ENCODE measurements at regions not wholly inside any gene's neighbourhood (a gene's known extent, or its start where the extent isn't known, plus 50 kb on each side); places are given as distances from the start of the nearest gene placed in this dataset.

DNA sequence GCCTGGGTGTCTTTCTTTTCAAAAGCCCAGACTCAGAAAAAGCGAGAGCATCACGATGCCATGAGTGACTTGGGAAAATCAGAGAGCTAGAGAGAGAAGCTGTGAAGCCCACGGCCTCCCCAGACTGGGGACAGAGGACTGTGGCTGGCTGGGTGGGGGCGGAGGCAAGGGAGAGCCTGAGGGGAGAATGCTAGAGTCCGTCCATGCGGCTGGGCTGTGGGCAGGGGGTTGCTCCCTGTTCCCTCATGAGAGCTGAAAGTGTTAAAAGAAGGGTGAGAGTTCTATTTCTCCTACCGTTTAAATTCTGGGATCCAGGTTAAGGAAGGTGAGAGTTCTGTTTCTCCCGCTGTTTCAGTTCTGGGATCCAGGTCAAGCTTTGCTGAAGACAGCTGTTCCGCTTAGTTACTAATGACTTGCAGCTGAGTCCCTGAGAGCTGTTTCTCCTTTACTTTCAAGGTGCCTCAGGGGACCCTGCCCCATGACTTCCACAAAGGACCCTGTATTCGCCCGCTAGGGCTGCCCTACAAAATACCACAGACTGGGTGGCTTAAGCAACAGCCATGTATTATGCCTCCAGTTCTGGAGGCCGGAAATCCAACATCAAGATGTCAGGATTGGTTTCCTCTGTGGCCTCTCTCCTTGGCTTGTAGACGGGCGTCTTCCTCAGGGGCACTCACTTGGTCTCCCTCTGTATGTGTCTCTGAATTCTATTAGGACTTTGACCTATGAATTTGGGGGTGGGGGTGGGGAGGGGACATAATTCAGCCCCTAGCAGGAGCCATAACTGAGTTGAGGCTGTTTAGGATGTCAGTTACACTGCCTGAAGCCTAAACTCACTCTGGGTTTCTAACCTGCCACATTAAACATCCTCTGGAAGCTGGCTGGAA is 127.0 kb downstream of the PXDC1 start:
- TF ChIP-seq, protein P1, sequence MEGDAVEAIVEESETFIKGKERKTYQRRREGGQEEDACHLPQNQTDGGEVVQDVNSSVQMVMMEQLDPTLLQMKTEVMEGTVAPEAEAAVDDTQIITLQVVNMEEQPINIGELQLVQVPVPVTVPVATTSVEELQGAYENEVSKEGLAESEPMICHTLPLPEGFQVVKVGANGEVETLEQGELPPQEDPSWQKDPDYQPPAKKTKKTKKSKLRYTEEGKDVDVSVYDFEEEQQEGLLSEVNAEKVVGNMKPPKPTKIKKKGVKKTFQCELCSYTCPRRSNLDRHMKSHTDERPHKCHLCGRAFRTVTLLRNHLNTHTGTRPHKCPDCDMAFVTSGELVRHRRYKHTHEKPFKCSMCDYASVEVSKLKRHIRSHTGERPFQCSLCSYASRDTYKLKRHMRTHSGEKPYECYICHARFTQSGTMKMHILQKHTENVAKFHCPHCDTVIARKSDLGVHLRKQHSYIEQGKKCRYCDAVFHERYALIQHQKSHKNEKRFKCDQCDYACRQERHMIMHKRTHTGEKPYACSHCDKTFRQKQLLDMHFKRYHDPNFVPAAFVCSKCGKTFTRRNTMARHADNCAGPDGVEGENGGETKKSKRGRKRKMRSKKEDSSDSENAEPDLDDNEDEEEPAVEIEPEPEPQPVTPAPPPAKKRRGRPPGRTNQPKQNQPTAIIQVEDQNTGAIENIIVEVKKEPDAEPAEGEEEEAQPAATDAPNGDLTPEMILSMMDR (IDR thresholded peaks at IDR 0.05): no peak
- TF ChIP-seq POLR2A (IDR thresholded peaks at IDR 0.05): no peak
